NCI-H2196 treated with DMSO at 0.1 percent for 48 hours (cell line): ENCODE measurements at regions not wholly inside any gene's neighbourhood (a gene's known extent, or its start where the extent isn't known, plus 50 kb on each side); places are given as distances from the start of the nearest gene placed in this dataset.
"Not testable (repeated sequence)": the region's sequence is repeated elsewhere in the genome, so short reads cannot be mapped to it uniquely, and the experiment has no call there.

ENCODE experiments used
- DNase-seq: peaks from one replicate; lab custom pipeline; 2025; ENCODE audit not compliant: unreplicated experiment; lab: John Stamatoyannopoulos, UW

- not testable (repeated sequence) for DNase-seq
Measured at GRCh38 chr21:27968240-27968639, 1001.4 kb upstream of the ADAMTS5 start.

DNA sequence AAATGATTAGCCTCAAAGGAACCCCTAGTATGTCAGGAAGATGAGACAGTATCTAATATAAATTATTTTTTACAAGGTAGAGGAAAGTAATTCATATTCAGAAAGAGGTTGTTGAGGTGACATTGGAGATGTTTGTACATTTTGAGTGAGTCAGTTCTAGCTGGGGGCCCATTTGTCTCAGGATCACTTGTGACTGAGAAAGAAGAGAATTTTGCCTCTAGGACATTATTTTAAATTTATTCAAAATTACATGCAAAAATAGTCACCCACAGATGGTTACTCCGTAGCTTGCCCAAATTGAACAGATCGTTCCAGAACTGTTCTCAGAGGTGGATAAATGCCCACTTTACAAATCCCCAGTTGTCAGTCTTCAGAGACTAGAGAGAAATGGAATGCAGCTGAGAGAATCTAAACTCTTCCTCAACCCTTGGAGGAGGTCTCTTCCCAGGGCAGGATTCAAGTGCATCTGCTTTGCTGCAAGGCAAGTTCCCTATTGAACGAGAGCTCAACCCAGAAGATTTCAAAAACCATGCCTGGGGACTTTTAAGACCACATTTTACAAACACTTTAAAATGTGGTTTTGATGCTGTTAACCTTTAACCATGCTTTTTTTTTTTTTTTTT is 987.8 kb upstream of the ADAMTS5 start:
- no peak for DNase-seq

- DNase-seq, result no peak
Measured at GRCh38 chr21:27953340-27954045, 986.6 kb upstream of the ADAMTS5 start.

- not testable (repeated sequence) for DNase-seq
Measured at GRCh38 chr21:27949093-27949492, 982.2 kb upstream of the ADAMTS5 start.

DNA sequence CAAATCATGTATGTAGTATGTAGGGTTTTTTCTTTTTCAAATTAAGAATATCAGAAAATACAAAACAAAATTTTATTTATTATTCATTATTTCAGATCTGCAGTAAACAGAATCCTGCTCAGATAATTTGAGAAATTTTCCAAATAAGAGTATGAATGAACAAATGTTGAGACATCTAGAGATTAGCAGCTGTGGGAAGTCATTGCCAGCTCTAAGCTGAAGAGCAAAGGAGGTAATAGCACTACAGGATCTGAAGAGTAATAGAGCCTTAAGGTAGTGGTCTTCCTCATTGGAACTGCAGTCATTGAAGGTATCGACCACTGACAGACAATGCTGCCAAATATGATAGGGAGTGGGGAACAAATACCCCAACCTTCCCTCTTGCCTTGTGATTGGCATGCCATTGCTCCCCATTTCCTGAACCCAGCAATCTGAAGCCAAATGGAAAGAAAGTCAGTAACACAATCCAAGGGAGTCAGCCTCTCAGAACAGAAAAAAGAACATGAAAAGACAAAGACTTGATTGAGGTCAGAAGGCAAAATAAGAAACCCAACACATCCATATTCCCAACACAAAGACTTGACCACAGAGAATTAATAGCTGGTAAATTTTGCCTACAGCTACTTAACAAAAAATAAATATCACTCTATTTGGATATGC is 963.4 kb upstream of the ADAMTS5 start:
- not testable (repeated sequence) for DNase-seq

DNA sequence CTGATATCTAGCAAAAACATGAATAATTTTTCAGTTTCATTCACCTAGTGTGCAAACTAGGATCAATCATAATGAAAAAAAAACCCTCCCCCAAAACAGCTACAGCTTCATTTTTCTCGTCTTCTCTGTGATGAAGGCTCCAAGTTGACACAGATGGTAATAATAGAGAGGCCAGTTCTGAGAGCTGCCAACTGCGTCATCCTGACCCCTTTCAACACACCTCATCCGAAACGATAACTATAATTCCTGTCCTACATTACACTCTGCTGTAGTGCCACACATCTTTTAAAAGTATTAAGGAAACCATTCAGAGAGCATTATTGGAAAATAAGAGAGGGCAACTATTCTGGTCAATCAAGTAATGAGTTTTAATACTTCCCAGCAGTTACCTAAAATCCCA is 962.3 kb upstream of the ADAMTS5 start:
- not testable (repeated sequence) for DNase-seq

DNA sequence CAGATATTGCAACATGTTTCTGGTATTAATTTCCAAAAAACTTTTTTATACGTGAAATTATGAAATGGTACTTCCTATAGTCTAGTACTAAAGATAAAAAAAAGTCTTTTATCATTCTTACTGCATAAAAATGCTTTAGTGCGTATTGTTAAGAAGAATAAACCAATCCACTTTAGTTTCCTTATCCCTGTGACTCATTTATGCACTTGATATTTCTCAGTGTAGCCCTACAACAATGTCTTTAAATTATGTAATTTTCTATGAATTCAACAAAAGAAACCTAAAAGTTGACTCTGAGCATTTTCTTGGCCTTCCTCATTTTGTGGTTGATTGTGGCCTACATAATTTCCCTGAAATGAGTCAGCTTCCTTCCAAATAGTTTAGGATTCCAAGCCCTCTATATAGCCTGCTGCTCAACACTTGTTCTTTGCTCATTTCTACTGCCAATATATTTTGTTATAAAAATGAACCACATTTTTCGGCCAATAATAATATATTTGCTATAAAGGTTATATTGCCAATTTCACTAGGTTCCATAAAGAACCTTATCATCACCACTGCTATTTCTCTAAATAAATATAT is 961.7 kb upstream of the ADAMTS5 start:
- DNase-seq, result not testable (repeated sequence)

GRCh38 chr21:27921421-27921820 is 954.5 kb upstream of the ADAMTS5 start:
- not testable (repeated sequence) for DNase-seq

DNA sequence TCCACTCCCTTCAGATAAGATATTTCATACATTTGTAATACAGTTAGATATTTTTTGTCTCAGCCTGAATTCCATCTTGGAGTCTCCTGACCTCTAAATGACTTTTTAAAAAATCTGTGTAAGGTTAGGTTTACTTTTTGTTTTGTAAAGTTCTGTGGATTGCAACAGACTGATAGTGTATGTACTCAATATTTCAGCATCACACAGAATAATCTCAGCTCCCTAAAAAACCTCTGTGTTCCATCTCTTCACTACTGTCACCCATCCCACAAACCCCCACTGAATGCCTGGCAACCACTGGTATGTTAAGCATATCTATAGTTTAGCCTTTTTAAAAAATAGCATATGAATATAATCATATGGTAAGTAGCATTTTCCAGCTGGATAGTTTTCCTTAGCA is 951.1 kb upstream of the ADAMTS5 start:
- not testable (repeated sequence) for DNase-seq

GRCh38 chr21:27916326-27916725 is 949.4 kb upstream of the ADAMTS5 start:
- DNase-seq, result not testable (repeated sequence)

DNA sequence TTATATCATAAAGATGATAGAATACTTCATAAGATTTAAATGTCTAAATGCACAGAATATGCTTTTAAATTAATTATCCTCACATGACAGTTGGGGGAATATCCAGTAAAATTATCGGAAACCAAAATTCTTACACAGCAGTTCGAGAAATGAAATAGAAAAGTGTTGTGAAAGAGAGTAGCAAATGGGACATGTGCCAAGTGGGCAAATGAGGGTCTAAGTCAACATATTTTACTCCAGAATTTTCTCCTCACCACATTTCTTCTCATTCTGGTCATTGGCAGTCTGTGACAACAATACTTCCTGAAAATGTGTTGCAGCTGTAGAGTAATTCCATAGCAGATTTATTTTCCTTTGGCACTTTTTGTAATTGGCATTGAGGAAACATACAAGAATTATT is 945.2 kb upstream of the ADAMTS5 start:
- not testable (repeated sequence) for DNase-seq

GRCh38 chr21:27909487-27909886 is 942.6 kb upstream of the ADAMTS5 start:
- not testable (repeated sequence) for DNase-seq

DNA sequence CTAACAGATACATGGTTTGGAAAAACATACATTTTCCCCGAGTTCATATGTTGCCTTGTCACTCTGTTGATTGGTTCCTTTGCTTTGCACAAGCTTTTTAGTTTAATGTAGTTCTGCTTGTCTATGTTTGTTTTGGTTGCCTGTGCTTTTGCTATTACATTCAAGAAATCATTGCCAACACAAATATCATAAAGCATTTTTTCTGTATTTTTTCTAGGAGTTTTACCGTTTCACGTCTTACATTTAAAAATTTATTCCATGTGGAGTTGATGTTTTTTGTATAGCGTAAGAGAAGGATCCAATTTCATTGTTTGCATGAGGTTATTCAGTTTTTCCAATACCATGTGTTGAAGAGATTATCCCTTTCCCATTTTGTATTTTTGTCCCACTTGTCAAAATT is 941.9 kb upstream of the ADAMTS5 start:
- DNase-seq, result not testable (repeated sequence)

DNA sequence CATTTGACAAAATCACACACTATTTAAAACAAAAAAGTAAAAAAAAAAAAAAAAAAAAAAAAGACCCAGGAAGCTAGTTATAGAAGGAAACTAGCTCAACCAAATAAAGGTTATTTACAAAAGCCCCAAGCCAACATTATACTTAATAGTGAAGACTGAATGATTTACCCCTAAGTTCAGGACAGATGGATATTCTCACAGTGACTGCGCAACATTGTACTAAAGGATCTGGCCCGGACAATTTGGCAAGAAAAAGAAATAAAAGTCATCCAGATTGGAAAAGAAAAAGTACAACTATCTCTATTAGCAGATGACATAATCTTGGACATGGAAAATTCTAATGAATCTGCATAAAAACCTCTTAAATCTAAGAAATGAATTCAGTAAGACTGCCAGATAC is 936.0 kb upstream of the ADAMTS5 start:
- DNase-seq, result not testable (repeated sequence)

DNA sequence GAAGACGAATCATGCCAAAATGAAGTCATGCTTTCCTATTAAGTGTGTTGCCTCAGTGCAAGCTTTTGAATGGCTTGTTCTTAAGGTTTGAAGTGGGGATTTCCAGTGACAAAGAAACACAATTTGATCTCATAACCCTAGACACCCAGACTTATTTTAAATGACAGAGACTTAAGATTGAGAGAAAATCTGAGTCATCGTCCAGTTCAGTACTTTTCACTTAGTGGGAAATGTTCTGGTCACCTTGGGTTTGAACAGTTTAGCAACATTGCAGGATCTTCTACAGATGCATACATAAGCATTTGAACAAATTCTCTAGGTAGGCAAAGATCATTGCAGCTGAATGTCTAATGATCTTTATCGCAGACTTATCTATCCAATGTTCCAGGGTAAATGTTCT is 926.7 kb upstream of the ADAMTS5 start:
- not testable (repeated sequence) for DNase-seq

DNA sequence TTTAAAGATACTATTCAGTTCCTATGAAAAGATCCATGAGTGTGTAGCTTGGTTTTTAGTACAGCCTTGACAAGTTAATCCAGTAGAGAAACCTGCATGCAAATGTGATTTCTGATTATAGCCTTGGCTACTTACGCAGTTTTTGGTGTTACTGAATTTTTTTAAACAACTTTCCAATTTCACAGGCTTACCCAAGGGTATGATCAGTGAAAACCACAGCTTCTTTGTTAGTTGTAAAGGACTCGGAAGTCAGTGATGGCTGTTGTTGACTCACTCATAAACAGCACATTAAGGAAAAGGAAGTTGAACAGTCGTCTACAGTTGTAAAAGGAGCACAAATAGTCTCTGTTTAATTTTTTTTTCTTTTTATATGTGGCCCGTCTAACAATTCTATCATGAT is 924.6 kb upstream of the ADAMTS5 start:
- DNase-seq, result not testable (repeated sequence)

- DNase-seq, result not testable (repeated sequence)
Measured at GRCh38 chr21:27887808-27888455, 921.0 kb upstream of the ADAMTS5 start.

- no peak for DNase-seq
Measured at GRCh38 chr21:27885296-27885711, 918.4 kb upstream of the ADAMTS5 start.

GRCh38 chr21:27881331-27881730 is 914.4 kb upstream of the ADAMTS5 start:
- DNase-seq, result not testable (repeated sequence)

- not testable (repeated sequence) for DNase-seq
Measured at GRCh38 chr21:27872411-27872810, 905.5 kb upstream of the ADAMTS5 start.

GRCh38 chr21:27870755-27871154 is 903.9 kb upstream of the ADAMTS5 start:
- not testable (repeated sequence) for DNase-seq
